Mesenchymal stem cell (in vitro differentiated cells and primary cell): ENCODE measurements at regions not wholly inside any gene's neighbourhood (a gene's known extent, or its start where the extent isn't known, plus 50 kb on each side); places are given as distances from the start of the nearest gene placed in this dataset.

Experiments
- DNase-seq: peaks from one replicate; pipeline ENCODE4 v3.0.0-alpha.2; 2013
- H2AFZ ChIP-seq: one replicate; pipeline ENCODE4 v1.6.1; 2013; ENCODE audit warnings: low read depth, mild to moderate bottlenecking, control low read depth, inconsistent platforms, low read length, moderate library complexity
- H2AK5ac ChIP-seq: 2 replicates; pipeline ENCODE4 v1.6.1; 2013; ENCODE audit warnings: low read length, moderate library complexity, mild to moderate bottlenecking, inconsistent platforms; ENCODE audit not compliant: severe bottlenecking
- H2BK120ac ChIP-seq: one replicate; pipeline ENCODE4 v1.6.1; 2013; ENCODE audit warnings: low read depth, mild to moderate bottlenecking, inconsistent platforms, low read length, moderate library complexity
- H2BK12ac ChIP-seq, 2 experiments: one replicate each; pipeline ENCODE4 v1.6.1; 2013; ENCODE audit warnings: inconsistent platforms in 2 of 2, low read length in 2 of 2, mild to moderate bottlenecking in 2 of 2, moderate library complexity in 2 of 2, control low read depth in 1 of 2
- H2BK15ac ChIP-seq: one replicate; pipeline ENCODE4 v1.6.1; 2013; ENCODE audit warnings: mild to moderate bottlenecking, low read depth, inconsistent platforms; ENCODE audit not compliant: poor library complexity, severe bottlenecking
- H2BK5ac ChIP-seq: 2 replicates; pipeline ENCODE4 v1.6.1; 2013; ENCODE audit warnings: low read depth, mild to moderate bottlenecking, low read length, control low read depth, inconsistent platforms; ENCODE audit not compliant: poor library complexity, severe bottlenecking
- H3K14ac ChIP-seq, 2 experiments: one replicate each; pipeline ENCODE4 v1.6.1; 2013; ENCODE audit warnings: inconsistent platforms in 2 of 2, low read length in 2 of 2, control low read depth in 1 of 2, mild to moderate bottlenecking in 1 of 2, moderate library complexity in 1 of 2
- H3K18ac ChIP-seq, 2 experiments: one replicate each; pipeline ENCODE4 v1.6.1; 2013; ENCODE audit warnings: inconsistent platforms in 2 of 2, low read length in 2 of 2, control low read depth in 1 of 2, low read depth in 1 of 2, mild to moderate bottlenecking in 1 of 2
- H3K23ac ChIP-seq, 2 experiments: one replicate each; pipeline ENCODE4 v1.6.1; 2013; ENCODE audit warnings: inconsistent platforms in 2 of 2, low read length in 2 of 2, mild to moderate bottlenecking in 2 of 2, moderate library complexity in 2 of 2, control low read depth in 1 of 2
- H3K27ac ChIP-seq: 2 replicates; pipeline ENCODE4 v1.5.1; 2013; ENCODE audit warnings: mild to moderate bottlenecking, moderate library complexity, low read length, control low read depth, inconsistent platforms; ENCODE audit not compliant: poor library complexity, severe bottlenecking
- H3K27me3 ChIP-seq, 2 experiments: 2 replicates each; pipeline versions ENCODE4 v1.6.1 to v1.7.0; 2013; ENCODE audit warnings: low read length in 2 of 2, mild to moderate bottlenecking in 2 of 2, moderate library complexity in 2 of 2, control low read depth in 1 of 2, inconsistent platforms in 1 of 2; ENCODE audit not compliant: control insufficient read depth in 1 of 2, insufficient read depth in 1 of 2
- H3K36me3 ChIP-seq, 2 experiments: 2 replicates each; pipeline versions ENCODE4 v1.6.1 to v1.7.0; 2013; ENCODE audit warnings: low read length in 2 of 2, control low read depth in 1 of 2, inconsistent platforms in 1 of 2, low read depth in 1 of 2, mild to moderate bottlenecking in 1 of 2; ENCODE audit not compliant: insufficient read depth in 2 of 2, control insufficient read depth in 1 of 2
- H3K4ac ChIP-seq, 2 experiments: one replicate each; pipeline ENCODE4 v1.6.1; 2013; ENCODE audit warnings: inconsistent platforms in 2 of 2, low read length in 2 of 2, mild to moderate bottlenecking in 2 of 2, moderate library complexity in 2 of 2, control low read depth in 1 of 2, low read depth in 1 of 2
- H3K4me1 ChIP-seq: 2 replicates; pipeline ENCODE4 v1.6.1; 2013; ENCODE audit warnings: low read depth, low read length, control low read depth; ENCODE audit not compliant: control insufficient read depth, insufficient read depth
- H3K4me2 ChIP-seq: 2 replicates; pipeline ENCODE4 v1.6.1; 2013; ENCODE audit warnings: low read length, mild to moderate bottlenecking, inconsistent platforms; ENCODE audit not compliant: poor library complexity, severe bottlenecking
- H3K4me3 ChIP-seq, 2 experiments: 2 replicates each; pipeline versions ENCODE4 v1.5.1 to v1.7.0; 2013; ENCODE audit warnings: low read length in 2 of 2, mild to moderate bottlenecking in 2 of 2, control low read depth in 1 of 2, low read depth in 1 of 2; ENCODE audit not compliant: insufficient read depth in 1 of 2
- H3K79me1 ChIP-seq: replicated peaks from 2 replicates; pipeline ENCODE4 v1.6.1; 2013; ENCODE audit warnings: mild to moderate bottlenecking, control low read depth, low read length, inconsistent platforms; ENCODE audit not compliant: poor library complexity, severe bottlenecking
- H3K9ac ChIP-seq: 2 replicates; pipeline ENCODE4 v1.7.0; 2013; ENCODE audit warnings: mild to moderate bottlenecking, low read length, moderate library complexity
- H3K9me3 ChIP-seq: 2 replicates; pipeline ENCODE4 v1.7.0; 2013; ENCODE audit warnings: mild to moderate bottlenecking, low read length; ENCODE audit not compliant: control insufficient read depth
- H4K8ac ChIP-seq: one replicate; pipeline ENCODE4 v1.6.1; 2013; ENCODE audit warnings: inconsistent platforms, mild to moderate bottlenecking, low read length, moderate library complexity
- H4K91ac ChIP-seq: one replicate; pipeline ENCODE4 v1.6.1; 2013; ENCODE audit warnings: mild to moderate bottlenecking, low read length, inconsistent platforms
- WGBS: methylation state at CpG from one replicate; pipeline ENCODE4 v1.1.7; 2013; ENCODE audit warnings: mixed read lengths; 5-methylcytosine and 5-hydroxymethylcytosine counted together

DNA sequence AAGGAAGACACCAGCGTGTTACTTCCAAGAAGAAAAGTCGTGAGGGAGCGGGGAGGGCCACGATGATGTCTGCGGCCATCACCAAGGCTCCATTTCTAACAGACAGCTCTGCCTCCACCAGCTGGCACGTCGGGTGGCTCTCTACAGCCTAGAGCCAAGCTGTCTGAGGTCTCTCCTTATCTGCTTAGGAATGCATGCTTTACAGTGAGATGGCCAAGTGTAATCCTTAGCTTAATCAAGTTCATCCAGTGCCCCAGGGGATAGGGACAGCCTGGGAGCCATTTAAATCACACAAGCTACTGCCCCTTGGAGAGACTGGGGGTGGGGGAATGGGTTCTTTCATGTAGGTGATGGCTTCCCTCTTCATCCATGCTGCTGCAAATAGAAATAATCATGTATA is 213.8 kb upstream of the CST7 start:
- no peak overlapping the region for H2AFZ ChIP-seq
- no peak overlapping the region for H3K27ac ChIP-seq
- H4K91ac ChIP-seq = no peak overlapping the region
- H3K4ac ChIP-seq = no peak overlapping the region
- no peak overlapping the region for H2BK120ac ChIP-seq
- no peak overlapping the region for H2BK5ac ChIP-seq
- no peak overlapping the region for H2BK12ac ChIP-seq
- H3K9me3 ChIP-seq = no peaks in the 10 kb centered on the region
- no peak overlapping the region for H2BK15ac ChIP-seq
- no peak overlapping the region for H3K23ac ChIP-seq
- no peak overlapping the region for H3K9ac ChIP-seq
- H3K79me1 ChIP-seq = no peaks in the 10 kb centered on the region
- no peak for DNase-seq
- 47% methylated on average over 7 of the region's 7 CpGs for WGBS
- H3K4me3 ChIP-seq = no peak overlapping the region
- no peak overlapping the region for H3K14ac ChIP-seq
- H3K36me3 ChIP-seq = peaks cover 0 to 3% of the 10 kb centered on the region in 2 experiments
- no peak overlapping the region for H2AK5ac ChIP-seq
- peaks cover 8 to 13% of the 10 kb centered on the region in 2 experiments for H3K27me3 ChIP-seq
- no peak overlapping the region for H3K4me2 ChIP-seq
- peaks cover 14% of the 10 kb centered on the region for H3K4me1 ChIP-seq
- no peak overlapping the region for H3K18ac ChIP-seq
- H4K8ac ChIP-seq = no peak overlapping the region

DNA sequence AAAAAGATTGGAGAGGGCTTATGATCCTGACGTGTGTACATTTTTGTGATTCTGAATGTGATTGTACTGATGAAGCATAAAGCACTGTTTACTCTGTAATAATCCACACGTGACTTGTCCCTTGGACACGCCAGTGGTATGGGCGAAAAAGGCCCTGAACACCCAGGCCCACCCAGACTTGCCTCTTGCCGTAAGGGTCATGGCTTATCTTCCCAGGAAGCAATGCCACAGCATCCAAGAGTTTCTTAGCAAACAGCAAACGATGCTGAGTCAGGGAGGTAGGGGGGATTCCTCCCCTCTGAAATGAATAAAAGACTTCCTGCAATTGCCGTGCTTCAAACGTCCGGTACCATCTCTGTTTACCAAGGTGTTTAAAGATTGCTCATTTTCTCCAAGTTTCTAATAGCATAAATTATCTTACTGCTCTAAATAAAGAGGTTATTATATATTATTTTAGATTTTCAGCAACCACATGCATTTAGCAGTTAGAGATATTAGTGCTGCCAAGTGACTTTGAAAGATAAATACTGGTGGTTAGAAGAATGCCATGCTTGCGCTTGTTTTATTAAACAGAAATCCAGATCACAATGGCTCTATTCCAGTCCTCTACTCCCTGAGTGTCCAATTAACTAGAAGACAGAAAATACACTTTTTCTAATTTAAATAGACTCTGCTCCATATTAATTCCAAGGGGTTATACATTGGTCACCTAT is 212.8 kb upstream of the CST7 start:
- Histone ChIP-seq H3K79me1 (no peaks in the 10 kb centered on the region), H3K14ac (no peak overlapping the region), H3K9me3 (no peaks in the 10 kb centered on the region), H4K91ac (no peak overlapping the region), H3K36me3 (peaks cover 0 to 3% of the 10 kb centered on the region in 2 experiments), H2BK12ac (no peak overlapping the region), H3K4me1 (peaks cover 14% of the 10 kb centered on the region), H3K4ac (no peak overlapping the region), H3K27ac (no peak overlapping the region), H3K4me3 (no peak overlapping the region), H3K9ac (no peak overlapping the region), H3K4me2 (no peak overlapping the region), H3K18ac (no peak overlapping the region), H2AFZ (no peak overlapping the region), H2BK5ac (no peak overlapping the region), H2AK5ac (no peak overlapping the region), H4K8ac (no peak overlapping the region), H3K27me3 (peaks cover 8 to 9% of the 10 kb centered on the region in 2 experiments), H2BK15ac (no peak overlapping the region), H2BK120ac (no peak overlapping the region), H3K23ac (no peak overlapping the region)
- WGBS = 67% methylated on average over 7 of the region's 10 CpGs
- no peak for DNase-seq

DNA sequence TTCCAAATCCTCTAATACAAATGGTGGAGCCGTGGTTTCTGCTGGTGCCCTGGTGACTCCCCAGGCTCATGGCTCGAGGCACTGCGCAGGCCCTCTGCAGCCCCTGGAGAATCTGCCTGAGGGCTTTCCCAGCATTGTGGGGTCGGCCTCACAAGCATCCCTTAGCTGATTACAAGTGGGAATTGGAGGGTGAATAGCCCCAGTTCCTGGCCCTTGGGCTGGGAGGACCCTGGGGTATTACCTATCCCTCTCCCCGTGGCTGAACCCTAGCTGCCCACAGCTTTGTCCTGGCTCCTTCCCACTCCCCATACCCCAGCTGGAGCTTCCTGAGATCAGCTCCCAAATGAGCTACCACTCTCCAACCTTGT is 212.2 kb upstream of the CST7 start:
- no peak for DNase-seq
- no peak overlapping the region for H4K91ac ChIP-seq
- H3K4ac ChIP-seq = no peak overlapping the region
- no peaks in the 10 kb centered on the region for H3K79me1 ChIP-seq
- peaks cover 14% of the 10 kb centered on the region for H3K4me1 ChIP-seq
- no peak overlapping the region for H2BK15ac ChIP-seq
- no peak overlapping the region for H2AFZ ChIP-seq
- no peak overlapping the region for H2BK5ac ChIP-seq
- no peak overlapping the region for H3K4me2 ChIP-seq
- no peak overlapping the region for H4K8ac ChIP-seq
- H2BK12ac ChIP-seq = no peak overlapping the region
- H3K36me3 ChIP-seq = peaks cover 0 to 3% of the 10 kb centered on the region in 2 experiments
- H3K9me3 ChIP-seq = no peaks in the 10 kb centered on the region
- no peak overlapping the region for H3K27ac ChIP-seq
- no peak overlapping the region for H2BK120ac ChIP-seq
- no peak overlapping the region for H3K9ac ChIP-seq
- H2AK5ac ChIP-seq = no peak overlapping the region
- no peak overlapping the region for H3K14ac ChIP-seq
- WGBS = 92% methylated on average over 5 of the region's 5 CpGs
- H3K18ac ChIP-seq = no peak overlapping the region
- no peak overlapping the region for H3K4me3 ChIP-seq
- no peak overlapping the region for H3K23ac ChIP-seq
- H3K27me3 ChIP-seq = peaks cover 7 to 8% of the 10 kb centered on the region in 2 experiments

DNA sequence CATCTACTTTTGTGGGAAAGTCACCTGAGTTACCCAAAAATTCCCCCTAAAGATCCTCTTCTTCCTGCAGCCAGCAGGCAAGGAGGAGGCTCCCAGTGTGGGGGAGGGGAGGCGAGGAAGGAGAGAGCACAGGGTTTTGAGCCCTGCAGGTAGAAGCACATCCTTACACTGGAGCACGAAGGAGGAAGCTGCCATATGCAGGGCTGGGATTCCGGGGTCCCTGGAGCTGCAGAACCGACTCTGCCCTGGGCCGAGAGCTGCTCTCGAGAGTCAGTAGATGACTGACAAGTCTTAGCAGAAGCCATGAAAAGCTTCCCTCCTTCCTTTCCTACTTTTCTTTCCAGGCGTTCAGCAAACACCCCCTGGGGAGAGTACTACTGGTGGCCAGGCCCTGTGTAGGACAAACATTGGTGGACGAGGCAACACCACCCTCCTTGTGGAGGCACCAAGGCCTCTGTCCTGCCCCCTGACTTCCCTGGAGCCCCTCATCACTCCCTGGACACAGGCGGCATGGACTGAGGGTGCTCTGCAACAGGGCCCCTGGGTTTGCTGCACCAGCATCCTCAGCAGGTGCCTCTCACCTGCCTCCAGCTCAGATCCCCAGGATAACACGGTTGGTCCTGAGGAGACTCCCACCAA is 211.7 kb upstream of the CST7 start:
- Histone ChIP-seq H2AK5ac (no peak overlapping the region), H3K27me3 (peaks cover 7 to 13% of the 10 kb centered on the region in 2 experiments), H3K9me3 (no peaks in the 10 kb centered on the region), H3K23ac (no peak overlapping the region), H3K14ac (no peak overlapping the region), H2BK12ac (no peak overlapping the region), H3K4me3 (no peak overlapping the region), H2BK15ac (no peak overlapping the region), H4K91ac (no peak overlapping the region), H3K4ac (no peak overlapping the region), H2AFZ (no peak overlapping the region), H3K27ac (no peak overlapping the region), H3K18ac (no peak overlapping the region), H3K79me1 (no peaks in the 10 kb centered on the region), H2BK120ac (no peak overlapping the region), H3K9ac (no peak overlapping the region), H3K4me1 (peaks cover 15% of the 10 kb centered on the region), H4K8ac (no peak overlapping the region), H3K36me3 (peaks cover 0 to 3% of the 10 kb centered on the region in 2 experiments), H3K4me2 (no peak overlapping the region), H2BK5ac (no peak overlapping the region)
- no peak for DNase-seq
- WGBS = 86% methylated on average over 10 of the region's 10 CpGs
